GM19324 (cell line): ENCODE measurements at regions not wholly inside any gene's neighbourhood (a gene's known extent, or its start where the extent isn't known, plus 50 kb on each side); places are given as distances from the start of the nearest gene placed in this dataset.

Experiments
- ATAC-seq: cut with Tn5 transposase; IDR thresholded peaks from one replicate; pipeline ENCODE4 v1.9.1; 2021; ENCODE audit warnings: mild to moderate bottlenecking, moderate library complexity; ENCODE audit not compliant: unreplicated experiment, low FRiP score

DNA sequence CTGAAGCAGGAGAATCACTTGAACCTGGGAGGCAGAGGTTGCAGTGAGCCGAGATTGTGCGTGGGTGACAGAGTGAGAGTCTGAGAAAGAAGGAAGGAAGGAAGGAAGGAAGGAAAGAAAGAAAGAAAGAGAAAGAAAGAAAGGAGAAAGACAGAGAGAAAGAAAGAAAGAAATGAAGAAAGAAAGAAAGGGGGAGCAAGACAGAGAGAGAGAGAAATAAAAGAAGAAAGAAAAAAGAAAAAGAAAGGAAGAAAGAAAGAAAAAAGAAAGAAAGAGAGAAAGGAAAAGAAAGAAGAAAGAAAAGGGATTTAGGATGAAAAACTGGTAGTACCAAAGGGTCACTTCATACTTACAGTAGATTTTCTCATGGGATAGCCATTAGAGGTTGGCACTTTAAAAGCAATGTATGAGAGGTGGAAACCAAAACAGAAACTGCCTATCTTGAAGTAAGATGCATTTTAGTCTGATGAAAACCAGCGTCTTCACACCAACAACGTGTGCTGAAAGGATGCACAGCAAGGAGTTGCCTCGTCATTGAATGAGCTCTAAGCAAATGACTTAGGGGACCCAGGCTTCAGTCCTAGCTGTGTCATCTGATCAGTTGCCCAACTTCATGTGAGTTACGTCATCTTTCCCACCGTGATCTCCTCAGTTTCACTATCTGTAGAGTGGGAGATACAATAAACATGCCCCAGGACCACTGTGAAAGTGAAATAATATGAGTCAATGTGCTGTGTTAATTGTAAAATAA, 133.9 kb upstream of the NEDD9 start:
- peak; percentile 76 for ATAC-seq

DNA sequence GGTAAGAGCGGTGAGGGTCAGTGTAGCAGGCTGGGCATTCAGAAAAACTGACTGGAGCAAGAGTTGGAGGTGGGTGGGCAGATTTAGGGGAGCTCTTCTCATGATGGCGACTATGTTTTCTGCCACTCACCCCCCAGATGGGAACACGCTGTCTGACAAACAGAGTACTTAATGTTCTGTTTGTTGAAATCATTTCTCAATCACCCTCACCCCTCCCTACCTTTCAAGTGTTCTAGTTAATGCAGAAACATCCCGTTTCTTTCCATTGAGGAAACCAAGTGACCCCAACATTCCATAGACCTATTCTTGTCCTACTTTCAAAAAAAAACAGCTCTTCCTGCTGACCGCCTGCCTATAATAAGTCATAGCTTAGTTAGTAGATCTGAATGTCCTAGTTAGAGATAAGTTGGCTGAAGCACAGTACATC, 132.5 kb upstream of the NEDD9 start:
- no peak for ATAC-seq

DNA sequence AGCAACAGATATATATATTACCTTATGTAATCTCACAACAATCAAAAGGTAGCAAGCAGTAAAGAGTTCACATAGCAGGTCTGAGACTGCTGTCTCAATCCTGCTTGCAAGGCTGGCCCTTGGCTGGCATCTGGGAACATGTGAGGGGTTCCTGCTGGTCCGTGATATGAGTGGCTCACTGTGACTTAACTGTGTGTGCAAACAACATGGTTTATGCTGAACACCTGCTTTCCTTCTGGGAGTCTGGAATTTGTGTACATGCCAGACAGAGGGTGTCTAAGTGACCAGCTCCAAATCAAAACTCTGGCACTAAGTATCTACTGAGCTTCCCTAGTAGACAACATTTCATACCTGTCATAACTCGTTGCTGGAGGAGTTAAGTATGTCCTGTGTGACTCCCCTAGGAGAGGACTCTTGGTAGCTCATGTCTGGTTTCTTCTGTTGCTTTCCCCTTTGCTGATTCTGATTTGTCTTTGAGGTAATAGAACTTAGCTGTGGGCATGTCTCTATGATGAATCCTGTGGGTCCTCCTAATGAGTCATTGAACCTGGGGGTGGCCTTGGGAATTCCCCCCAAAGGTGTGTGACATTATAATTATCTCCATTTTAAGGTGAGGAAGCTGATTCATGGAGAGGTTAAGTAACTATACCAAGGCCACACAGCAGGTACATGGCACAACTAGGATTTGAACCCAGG, 131.6 kb upstream of the NEDD9 start:
- no peak for ATAC-seq

DNA sequence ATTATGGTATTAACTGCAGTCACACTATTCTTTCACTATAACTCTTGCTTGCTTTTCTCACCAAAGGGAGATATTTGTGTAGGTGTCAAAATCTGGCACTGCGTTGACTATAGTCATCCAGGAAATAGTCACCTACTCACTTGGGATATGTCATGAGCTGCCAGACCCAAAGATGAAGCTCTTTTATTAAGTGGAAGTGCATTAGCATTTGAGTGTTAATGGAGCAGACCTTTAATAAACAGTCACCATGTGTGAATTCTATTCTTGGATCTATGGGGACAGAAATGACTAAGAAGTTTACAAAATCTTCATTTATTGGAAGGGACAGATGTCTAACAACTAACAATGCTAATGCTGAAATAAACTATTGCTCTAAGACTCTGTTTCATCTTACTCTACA, 130.1 kb upstream of the NEDD9 start:
- no peak for ATAC-seq

DNA sequence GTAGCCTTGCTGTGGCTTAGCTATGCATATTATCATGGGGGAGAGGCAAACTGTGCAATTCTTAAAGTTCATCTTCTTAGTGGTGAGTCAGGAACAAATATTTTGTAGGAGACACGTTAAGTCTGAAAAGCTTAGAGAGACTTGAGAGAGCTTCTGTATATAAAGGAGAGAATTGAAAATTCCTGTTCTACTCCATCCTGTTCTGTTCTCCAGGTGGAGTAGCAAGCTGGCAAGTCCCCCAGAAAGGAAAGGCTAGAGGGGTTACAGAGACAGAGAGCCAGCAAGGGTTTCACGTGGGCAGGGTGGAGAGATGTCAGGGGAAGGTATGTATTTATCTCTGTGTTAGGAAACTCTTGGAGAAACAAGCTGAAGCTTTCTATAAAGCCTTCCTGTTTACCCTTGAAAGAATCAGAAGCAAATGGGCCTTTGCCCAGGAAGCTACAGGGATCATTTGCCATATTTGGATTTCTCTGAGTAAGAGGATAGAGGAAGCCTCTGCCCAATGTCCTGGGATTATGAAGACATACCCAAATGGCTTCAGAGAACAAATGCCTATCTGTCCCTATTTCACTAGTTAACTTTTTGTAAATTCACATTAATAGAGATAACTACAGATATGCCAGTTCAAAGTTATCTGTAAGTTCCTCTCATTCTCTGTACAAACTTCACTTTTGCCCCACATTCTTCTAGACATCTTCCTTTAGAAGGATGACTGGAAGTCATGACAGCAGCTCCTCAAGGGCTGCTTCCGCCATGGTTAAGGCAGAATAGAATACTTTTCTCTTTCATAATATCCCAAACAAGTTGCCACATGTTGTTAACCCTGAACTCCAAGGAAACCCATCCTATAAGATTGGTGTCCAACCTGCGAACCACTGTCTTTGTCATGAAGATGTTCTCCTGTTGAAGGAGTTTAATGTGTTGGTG, 126.7 kb upstream of the NEDD9 start:
- no peak for ATAC-seq

DNA sequence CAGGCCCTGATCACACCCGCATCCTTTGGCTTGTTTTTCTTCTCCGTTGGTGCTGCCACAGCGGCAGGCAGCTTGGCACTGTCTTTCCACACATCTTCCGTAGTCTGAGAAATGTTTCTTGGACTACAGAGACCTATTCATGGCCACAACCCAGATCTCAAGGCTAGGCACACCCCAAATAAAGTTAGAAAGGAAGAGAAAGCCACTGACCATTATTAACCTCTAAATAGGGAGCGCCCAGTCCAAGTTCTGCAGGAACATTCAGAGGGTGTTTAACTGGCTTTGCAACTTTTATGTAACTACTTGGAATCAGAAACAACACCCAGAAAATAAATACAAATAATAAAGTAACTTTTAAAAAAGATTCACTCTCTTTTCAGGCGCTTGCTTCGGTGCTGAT, 124.8 kb upstream of the NEDD9 start:
- no peak for ATAC-seq

DNA sequence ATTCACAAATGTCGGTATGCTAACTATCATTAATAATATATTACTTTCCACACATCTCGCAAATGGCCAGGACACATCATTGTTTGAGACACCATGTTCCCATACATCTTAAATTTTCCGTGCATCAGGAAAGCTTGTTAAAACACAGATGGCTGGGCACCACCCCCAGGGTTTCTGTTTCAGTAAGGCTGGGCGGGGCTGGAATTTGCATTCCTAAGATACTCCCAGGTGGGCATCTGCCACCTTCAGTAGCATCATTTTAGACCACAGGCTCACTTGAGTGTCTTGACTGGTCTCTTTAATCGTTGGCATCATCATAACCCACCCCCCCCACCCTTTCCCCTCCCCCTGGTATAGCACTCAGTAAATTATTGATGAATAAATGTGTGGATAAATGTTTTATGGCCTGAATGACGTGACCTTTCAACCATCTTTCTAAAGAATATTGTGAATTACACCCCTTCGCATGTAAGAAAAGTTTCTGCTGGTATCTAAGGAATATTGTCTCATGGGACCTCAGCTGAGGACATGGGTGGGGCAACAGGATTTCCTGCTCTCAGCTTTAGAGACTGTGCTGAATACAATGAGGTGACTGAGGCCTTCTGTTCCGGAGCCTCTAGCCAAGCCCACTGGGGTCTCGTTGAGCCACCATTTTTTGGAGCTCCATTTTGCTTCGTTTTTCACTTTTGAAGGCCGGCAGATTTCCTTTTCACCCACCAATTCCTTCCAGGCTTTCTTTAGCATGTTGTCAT, 124.1 kb upstream of the NEDD9 start:
- ATAC-seq = no peak

DNA sequence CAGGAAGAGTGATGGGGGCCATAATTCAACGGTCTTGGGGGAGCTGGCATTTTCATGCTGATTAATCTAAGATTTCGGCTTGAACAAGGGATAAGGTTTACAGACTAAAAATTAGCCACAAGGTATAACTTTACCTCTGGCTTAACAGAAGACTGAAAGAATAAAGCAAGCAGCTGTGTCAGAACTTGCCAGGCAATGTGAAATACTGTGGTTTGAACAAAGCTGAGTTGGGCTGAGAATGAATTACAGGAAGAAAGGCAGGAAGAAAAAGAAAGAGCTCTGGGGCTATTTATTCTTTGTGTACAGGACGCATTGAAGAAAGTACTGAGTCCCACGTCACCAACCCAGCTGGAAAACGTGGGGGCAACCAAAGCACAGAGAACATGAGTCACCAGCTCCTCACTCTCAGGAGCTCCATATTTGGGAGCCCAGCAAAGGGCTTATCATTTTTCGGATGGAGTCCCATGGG, 121.5 kb upstream of the NEDD9 start:
- no peak for ATAC-seq

DNA sequence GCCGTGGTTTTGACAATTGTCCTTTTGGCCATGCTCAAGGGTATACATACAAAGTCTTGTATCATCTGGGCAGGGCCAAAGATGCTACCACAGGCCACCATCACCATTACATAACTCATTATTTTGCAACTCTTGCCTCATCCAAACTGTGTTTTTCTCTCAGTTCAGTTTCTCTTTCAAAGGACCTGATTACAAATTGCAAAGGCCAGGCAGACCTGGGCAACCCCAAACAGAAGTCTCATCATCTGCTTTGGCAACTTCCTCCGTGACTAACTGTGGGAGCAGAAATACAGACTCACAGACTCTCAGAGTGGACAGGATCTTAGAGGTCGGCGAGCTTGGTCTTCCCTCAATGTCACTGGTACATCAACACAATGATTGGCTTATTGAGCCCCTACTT, 117.8 kb upstream of the NEDD9 start:
- ATAC-seq = no peak

DNA sequence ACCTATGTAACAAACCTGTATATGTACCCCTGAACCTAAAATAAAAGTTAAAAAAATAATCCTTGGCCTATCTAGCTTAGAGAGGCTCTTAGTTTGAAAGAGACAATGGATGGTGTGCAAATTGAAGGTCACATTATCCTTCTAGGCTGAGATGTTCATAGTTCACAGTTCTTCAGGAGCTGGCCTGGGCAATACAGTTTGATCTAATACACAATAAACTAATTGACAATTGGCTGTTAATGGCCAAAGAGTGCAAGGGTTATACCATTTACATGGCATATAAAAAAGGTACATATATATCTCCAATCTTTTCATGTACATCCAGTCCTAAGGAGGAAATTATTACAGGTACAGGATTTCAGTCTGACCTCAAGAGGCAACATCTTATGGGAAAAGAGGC, 117.4 kb upstream of the NEDD9 start:
- ATAC-seq = no peak

DNA sequence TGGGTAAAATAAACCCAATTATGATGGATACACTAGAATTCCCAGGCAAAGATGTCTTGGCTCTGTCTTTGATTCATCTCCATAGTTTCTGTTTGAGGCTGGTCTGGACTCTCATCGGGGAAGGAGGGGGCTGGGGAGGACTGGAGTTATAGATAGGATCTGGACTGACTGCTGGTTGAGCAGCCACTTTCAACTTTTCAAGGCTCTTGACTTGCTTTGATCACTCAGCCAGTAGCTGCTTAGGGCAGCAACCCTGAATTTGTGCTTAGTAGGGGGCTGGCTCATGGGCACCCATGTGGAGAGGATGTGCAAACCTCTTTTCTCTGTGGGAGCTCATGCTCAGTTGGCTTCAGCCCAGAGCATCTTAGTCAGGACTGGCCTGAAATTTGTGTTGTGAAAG, 114.0 kb upstream of the NEDD9 start:
- ATAC-seq = no peak

DNA sequence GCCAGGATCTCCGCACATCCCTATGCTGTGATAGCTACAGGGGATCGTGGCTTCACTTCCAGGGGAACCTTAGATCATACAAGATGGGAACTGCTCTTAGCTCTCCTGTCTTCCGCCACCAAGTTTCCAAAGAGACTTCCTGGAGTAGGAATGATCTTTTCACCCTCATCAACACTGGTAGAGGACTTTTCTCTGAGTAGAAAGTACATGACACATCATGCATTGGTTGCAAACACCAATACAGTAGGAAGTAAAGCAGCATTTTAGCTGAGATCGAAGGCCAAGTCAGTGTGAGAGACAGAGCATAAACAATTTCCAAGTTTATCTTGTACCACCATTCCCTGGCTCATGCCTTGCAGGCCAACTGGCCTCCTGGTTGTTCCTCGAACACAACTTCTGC, 113.1 kb upstream of the NEDD9 start:
- ATAC-seq = no peak

DNA sequence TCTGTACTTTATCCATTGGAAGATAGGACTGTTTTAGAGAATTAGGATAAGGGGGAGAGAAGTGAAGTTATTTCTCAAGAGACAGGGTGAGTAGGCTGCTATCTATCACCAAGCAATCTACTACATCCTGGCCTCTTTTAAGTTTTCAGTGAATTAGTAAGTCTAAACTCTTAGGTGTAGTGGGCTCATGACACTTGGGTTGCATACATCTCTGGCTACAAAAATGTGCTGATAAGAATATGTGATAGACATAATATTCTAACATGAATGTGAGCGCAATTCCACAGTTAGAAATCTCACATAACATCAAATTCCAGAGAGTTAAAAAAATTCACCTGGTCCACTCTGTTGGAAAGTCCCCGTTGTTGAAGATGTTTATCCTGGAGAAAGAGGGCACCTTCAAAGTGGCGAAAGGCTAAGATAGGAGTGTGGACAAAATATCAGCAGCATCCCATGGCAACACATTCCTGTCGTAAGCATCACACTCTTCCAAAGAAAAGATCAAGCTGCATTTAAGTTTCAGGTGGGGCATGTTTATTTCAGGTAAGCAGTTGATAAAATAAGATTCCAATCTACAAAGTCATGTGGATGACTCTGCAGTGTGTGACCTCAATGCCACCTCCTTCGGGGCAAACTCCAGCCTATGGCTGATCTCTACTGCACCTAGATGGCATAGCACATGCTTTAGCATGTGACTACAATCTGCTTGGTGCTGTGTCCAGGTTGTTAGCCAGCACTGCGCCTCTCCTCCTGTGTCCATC, 111.7 kb upstream of the NEDD9 start:
- no peak for ATAC-seq

DNA sequence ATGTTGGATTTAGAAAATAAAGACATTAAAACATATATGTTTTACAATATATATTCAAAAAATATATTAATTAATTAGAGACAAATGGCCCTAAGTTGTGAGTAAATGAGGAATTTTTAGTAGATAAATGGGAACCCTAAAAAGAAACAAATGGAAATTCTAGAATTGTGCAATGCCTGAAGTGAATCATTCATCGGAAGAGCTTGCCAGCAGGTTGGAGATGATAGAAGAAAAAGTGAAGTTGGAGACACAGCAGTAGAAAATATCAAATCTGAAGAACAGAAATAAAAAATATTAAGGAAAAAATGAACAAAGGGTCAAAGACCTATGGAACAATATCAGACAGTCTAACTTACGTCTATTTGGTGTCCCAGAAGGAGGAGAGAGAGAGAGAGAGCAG, 109.4 kb upstream of the NEDD9 start:
- no peak for ATAC-seq

DNA sequence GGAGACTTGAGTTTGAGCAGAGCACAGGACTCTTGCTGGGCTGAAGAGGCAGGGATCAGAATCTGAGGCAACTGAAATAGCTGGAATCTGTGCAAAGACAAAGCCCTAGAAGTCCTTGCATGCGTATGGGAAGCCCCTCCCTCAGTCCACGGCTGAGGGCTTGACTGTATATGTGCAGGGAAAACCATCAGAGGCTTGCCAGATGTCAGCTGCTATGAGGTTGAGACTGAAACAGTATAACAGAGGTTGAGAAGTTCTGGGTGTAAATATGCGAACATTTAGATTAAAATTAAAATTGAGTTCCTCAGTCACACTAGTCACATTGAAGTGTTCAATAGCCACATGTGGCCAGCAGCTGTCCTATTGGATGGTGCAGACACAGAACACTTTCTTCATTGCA, 108.8 kb upstream of the NEDD9 start:
- no peak for ATAC-seq

DNA sequence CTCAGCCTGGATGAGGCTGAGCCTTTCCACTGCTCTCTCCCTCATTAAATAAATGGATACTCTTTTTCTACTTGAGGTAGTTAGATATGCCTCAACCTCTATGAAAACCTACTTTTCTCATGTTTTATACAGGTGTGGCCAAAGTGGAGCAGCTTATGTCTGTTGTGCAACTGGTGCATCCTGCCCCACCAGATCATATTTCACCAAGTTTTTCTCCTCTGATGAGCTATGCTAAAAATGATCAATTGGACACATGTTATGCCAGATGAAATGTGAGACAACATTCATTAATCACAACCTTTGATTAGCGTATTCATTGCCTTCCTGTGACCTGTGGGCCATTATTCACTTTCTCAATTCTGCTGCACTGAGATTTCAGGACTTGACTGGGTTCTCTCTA, 106.9 kb upstream of the NEDD9 start:
- ATAC-seq = no peak

DNA sequence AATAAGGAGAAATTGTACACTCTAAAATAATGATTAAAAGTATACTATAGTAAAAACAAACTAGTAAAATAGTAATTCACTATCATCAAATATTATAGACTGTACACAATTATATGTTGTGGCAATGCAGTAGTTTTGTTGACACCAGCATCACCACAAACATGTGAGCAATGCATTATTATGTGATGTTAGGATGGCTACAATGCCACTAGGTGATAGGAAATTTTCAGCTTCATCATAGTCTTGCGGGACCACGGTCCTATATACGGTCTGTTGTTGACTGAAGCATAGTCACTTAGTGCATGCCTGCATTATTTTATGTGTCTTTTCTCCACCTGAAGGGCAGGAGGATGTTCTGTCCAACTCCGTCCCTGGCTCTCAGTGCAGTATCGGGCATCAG, 104.8 kb upstream of the NEDD9 start:
- ATAC-seq = no peak

DNA sequence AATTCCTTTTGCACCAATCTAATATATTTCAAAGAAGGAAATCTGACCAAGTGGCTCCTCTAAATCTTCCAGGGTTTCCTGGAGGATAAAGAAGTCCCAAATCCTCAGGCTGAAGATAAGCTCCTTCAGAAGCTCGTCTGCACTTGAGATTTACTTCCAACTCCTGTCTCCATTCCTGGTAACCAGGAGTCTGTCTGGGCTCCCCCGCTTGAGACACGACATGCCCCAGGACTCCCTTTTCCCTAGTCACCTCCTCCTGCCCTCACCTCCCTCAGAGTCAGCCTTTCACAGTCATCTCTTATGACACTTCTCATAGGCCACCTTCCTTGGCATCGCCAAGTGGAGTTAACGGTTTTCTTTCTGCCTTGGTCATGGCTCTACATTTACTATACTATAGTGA, 103.4 kb upstream of the NEDD9 start:
- no peak for ATAC-seq

DNA sequence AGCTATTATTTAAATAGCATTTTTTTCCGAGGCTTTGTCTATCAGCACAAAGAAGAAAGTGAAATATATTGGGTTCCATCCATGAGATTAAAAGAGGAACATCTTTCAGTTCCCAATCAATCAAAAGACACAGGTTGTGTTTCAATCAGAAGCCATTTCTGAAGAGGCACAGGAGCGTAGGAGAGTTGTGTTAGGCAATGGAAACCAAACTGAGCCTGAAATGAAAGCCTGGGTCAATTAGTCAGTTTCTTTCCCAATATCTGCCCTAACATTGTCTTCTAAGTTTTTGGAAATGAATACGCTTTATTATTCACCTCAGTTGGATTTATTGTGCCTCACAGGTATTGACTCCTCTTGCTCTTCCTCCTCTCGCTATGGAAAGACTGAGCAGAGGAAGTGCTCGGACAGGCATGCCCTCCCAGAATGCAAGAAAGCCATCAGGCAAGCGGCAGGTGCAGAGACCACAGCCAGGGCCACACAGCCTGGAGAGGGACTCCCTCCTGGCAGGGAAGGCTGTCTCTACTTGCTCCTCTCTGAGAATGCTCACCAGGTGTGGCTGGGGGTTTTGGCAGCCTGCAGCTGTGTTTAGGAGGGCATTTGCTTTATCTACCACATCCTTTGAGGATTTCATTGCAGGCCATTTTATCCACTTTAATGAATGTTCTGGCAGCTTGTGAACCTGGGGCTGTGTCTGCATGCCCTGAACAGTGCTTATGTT, 100.8 kb upstream of the NEDD9 start:
- no peak for ATAC-seq
